ENCODE measurements at regions not wholly inside any gene's neighbourhood (a gene's known extent, or its start where the extent isn't known, plus 50 kb on each side); places are given as distances from the start of the nearest gene placed in this dataset.

- TF ChIP-seq ZBTB7A (IDR thresholded peaks at IDR 0.05; ENCODE audit: low read depth) (no peak), CEBPB (IDR thresholded peaks at IDR 0.05) (no peak), FOXM1 (IDR thresholded peaks at IDR 0.05; ENCODE audit: borderline replicate concordance, low read depth) (no peak), MAX (IDR thresholded peaks at IDR 0.05) (no peak), USF1 (IDR thresholded peaks at IDR 0.05) (no peak), EP300 (IDR thresholded peaks at IDR 0.05; ENCODE audit: borderline replicate concordance) (no peak)
These were observed 228.0 kb downstream of the UACA start for GRCh38 chr15:70535071-70535954.

- TF ChIP-seq USF1 (IDR thresholded peaks at IDR 0.05) = no peak
- TF ChIP-seq EGR1 (IDR thresholded peaks at IDR 0.05) = no peak
- no peak for TF ChIP-seq RAD21 (IDR thresholded peaks at IDR 0.05; ENCODE audit: low read depth)
- no peak for TF ChIP-seq TAF1 (IDR thresholded peaks at IDR 0.05; ENCODE audit: low read depth)
- TF ChIP-seq CREB1 (IDR thresholded peaks at IDR 0.05; ENCODE audit: low read depth) = no peak
- no peak for TF ChIP-seq YY1 (IDR thresholded peaks at IDR 0.05; ENCODE audit: low read depth)
- no peak for TF ChIP-seq REST (IDR thresholded peaks at IDR 0.05; ENCODE audit: low read depth)
- no peak for TF ChIP-seq EP300 (IDR thresholded peaks at IDR 0.05; ENCODE audit: borderline replicate concordance)
- TF ChIP-seq ZBTB7A (IDR thresholded peaks at IDR 0.05; ENCODE audit: low read depth) = no peak
- TF ChIP-seq MAX (IDR thresholded peaks at IDR 0.05) = no peak
- no peak for TF ChIP-seq TCF12 (IDR thresholded peaks at IDR 0.05; ENCODE audit: low read depth)
- TF ChIP-seq FOXM1 (IDR thresholded peaks at IDR 0.05; ENCODE audit: borderline replicate concordance, low read depth) = no peak
- no peak for TF ChIP-seq TEAD4 (IDR thresholded peaks at IDR 0.05)
- no peak for TF ChIP-seq NFIC (IDR thresholded peaks at IDR 0.05)
- no peak for TF ChIP-seq CEBPB (IDR thresholded peaks at IDR 0.05)
These were observed 229.2 kb downstream of the UACA start for GRCh38 chr15:70533931-70534742.

- TF ChIP-seq NFIC (IDR thresholded peaks at IDR 0.05) (no peak), CEBPB (IDR thresholded peaks at IDR 0.05) (no peak), CREB1 (IDR thresholded peaks at IDR 0.05; ENCODE audit: low read depth) (no peak), TEAD4 (IDR thresholded peaks at IDR 0.05) (no peak), USF1 (IDR thresholded peaks at IDR 0.05) (no peak), RAD21 (IDR thresholded peaks at IDR 0.05; ENCODE audit: low read depth) (no peak), MAX (IDR thresholded peaks at IDR 0.05) (no peak), EGR1 (IDR thresholded peaks at IDR 0.05) (no peak), TCF12 (IDR thresholded peaks at IDR 0.05; ENCODE audit: low read depth) (no peak), REST (IDR thresholded peaks at IDR 0.05; ENCODE audit: low read depth) (no peak), EP300 (IDR thresholded peaks at IDR 0.05; ENCODE audit: borderline replicate concordance) (no peak), YY1 (IDR thresholded peaks at IDR 0.05; ENCODE audit: low read depth) (no peak), FOXM1 (IDR thresholded peaks at IDR 0.05; ENCODE audit: borderline replicate concordance, low read depth) (no peak)
These were observed 230.7 kb downstream of the UACA start for GRCh38 chr15:70532531-70533186.

- TF ChIP-seq EP300 (IDR thresholded peaks at IDR 0.05; ENCODE audit: borderline replicate concordance) (no peak), USF1 (IDR thresholded peaks at IDR 0.05) (no peak), ZBTB7A (IDR thresholded peaks at IDR 0.05; ENCODE audit: low read depth) (no peak), TCF12 (IDR thresholded peaks at IDR 0.05; ENCODE audit: low read depth) (no peak), TEAD4 (IDR thresholded peaks at IDR 0.05) (no peak), EGR1 (IDR thresholded peaks at IDR 0.05) (no peak), NFIC (IDR thresholded peaks at IDR 0.05) (no peak), YY1 (IDR thresholded peaks at IDR 0.05; ENCODE audit: low read depth) (no peak), TAF1 (IDR thresholded peaks at IDR 0.05; ENCODE audit: low read depth) (no peak), REST (IDR thresholded peaks at IDR 0.05; ENCODE audit: low read depth) (no peak), CREB1 (IDR thresholded peaks at IDR 0.05; ENCODE audit: low read depth) (no peak), FOXM1 (IDR thresholded peaks at IDR 0.05; ENCODE audit: borderline replicate concordance, low read depth) (no peak)
These were observed 231.8 kb downstream of the UACA start for GRCh38 chr15:70531576-70531975.

Data from Ishikawa (cell line).